ENCODE measurements at regions not wholly inside any gene's neighbourhood (a gene's known extent, or its start where the extent isn't known, plus 50 kb on each side); places are given as distances from the start of the nearest gene placed in this dataset.

DNA sequence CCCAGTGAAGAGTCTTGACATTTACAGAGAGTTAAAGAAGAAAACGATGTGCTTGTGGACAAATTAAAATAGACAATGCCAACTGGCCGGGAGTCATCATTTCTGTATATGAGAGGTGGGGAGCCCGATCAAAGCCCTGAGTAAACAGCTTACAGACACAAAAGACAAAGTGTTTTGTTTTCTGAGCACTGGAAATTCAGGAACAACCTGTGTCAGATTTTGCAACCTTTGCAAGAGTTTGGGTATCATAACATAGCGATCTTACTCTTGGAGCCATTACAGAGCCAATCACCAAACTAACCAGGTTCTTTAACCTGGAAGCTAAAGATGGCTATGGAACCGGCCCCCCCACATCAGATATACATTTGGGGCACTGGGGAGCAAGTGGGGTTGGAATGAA is 101.9 kb upstream of the LRIG1 start:
- no peak overlapping the region for H3K27ac ChIP-seq (ENCODE audit: low read depth, low read length)
- no peaks in the 10 kb centered on the region for H4K20me1 ChIP-seq (ENCODE audit: low read depth, low read length)
- no peaks in the 10 kb centered on the region for H3K9me3 ChIP-seq (ENCODE audit: insufficient read depth, low read length)
- H3F3A ChIP-seq (ENCODE audit: insufficient read depth), result no peaks in the 10 kb centered on the region
- H2AFZ ChIP-seq (ENCODE audit: low read depth, low read length, severe bottlenecking), result no peak overlapping the region
- H3K27me3 ChIP-seq (ENCODE audit: low read length), result no peaks in the 10 kb centered on the region
- H3K9ac ChIP-seq (ENCODE audit: low read length), result no peak overlapping the region
- H3K4me2 ChIP-seq (ENCODE audit: low read depth, low read length, poor library complexity, severe bottlenecking), result no peak overlapping the region
- no peaks in the 10 kb centered on the region for H3K36me3 ChIP-seq (ENCODE audit: low read length)
- no peaks in the 10 kb centered on the region for H3K79me2 ChIP-seq (ENCODE audit: insufficient read depth, low read length)
- no peak overlapping the region for H3K4me3 ChIP-seq (ENCODE audit: insufficient read depth, low read length, poor library complexity, severe bottlenecking)
- TF ChIP-seq EZH2phosphoT487 (conservative IDR thresholded peaks at IDR 0.05; ENCODE audit: low read length), result no peak
- TF ChIP-seq, protein P1, sequence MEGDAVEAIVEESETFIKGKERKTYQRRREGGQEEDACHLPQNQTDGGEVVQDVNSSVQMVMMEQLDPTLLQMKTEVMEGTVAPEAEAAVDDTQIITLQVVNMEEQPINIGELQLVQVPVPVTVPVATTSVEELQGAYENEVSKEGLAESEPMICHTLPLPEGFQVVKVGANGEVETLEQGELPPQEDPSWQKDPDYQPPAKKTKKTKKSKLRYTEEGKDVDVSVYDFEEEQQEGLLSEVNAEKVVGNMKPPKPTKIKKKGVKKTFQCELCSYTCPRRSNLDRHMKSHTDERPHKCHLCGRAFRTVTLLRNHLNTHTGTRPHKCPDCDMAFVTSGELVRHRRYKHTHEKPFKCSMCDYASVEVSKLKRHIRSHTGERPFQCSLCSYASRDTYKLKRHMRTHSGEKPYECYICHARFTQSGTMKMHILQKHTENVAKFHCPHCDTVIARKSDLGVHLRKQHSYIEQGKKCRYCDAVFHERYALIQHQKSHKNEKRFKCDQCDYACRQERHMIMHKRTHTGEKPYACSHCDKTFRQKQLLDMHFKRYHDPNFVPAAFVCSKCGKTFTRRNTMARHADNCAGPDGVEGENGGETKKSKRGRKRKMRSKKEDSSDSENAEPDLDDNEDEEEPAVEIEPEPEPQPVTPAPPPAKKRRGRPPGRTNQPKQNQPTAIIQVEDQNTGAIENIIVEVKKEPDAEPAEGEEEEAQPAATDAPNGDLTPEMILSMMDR (IDR thresholded peaks at IDR 0.05; ENCODE audit: insufficient read depth, low read length, poor library complexity, severe bottlenecking), result no peak
- no peaks in the 10 kb centered on the region for H3K9me2 ChIP-seq (replicated peaks; ENCODE audit: insufficient read depth, low read length)

DNA sequence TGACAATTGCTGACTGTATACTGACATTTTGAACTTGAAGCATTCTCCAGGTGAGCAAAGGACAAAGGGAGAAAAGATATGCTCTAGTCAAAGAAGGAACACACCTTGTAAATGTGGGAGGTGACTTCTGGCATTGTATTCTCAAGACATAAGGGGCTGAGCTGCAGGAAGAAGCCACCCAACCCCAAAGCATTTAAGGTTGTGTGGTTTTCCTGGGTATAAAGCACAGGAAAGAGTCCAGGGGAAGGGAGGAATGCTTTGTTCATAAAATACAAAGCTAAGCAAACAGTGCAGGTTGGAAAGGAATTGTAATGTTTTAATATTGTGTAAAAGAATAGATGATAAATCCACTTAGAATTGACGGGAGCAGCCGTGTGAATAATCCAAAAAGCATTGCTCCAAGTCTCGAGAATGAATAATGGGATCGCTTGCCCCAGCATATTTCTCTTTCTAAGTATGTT is 102.4 kb upstream of the LRIG1 start:
- no peak overlapping the region for H2AFZ ChIP-seq (ENCODE audit: low read depth, low read length, severe bottlenecking)
- no peak for TF ChIP-seq EZH2phosphoT487 (conservative IDR thresholded peaks at IDR 0.05; ENCODE audit: low read length)
- TF ChIP-seq, protein P1 (IDR thresholded peaks at IDR 0.05; ENCODE audit: insufficient read depth, low read length, poor library complexity, severe bottlenecking), result no peak
- no peak overlapping the region for H3K27ac ChIP-seq (ENCODE audit: low read depth, low read length)
- no peaks in the 10 kb centered on the region for H3K79me2 ChIP-seq (ENCODE audit: insufficient read depth, low read length)
- no peak overlapping the region for H3K4me3 ChIP-seq (ENCODE audit: insufficient read depth, low read length, poor library complexity, severe bottlenecking)
- no peaks in the 10 kb centered on the region for H3K36me3 ChIP-seq (ENCODE audit: low read length)
- no peaks in the 10 kb centered on the region for H3K9me2 ChIP-seq (replicated peaks; ENCODE audit: insufficient read depth, low read length)
- no peaks in the 10 kb centered on the region for H3K27me3 ChIP-seq (ENCODE audit: low read length)
- H3K9me3 ChIP-seq (ENCODE audit: insufficient read depth, low read length), result no peaks in the 10 kb centered on the region
- no peak overlapping the region for H3K4me2 ChIP-seq (ENCODE audit: low read depth, low read length, poor library complexity, severe bottlenecking)
- H3F3A ChIP-seq (ENCODE audit: insufficient read depth), result no peaks in the 10 kb centered on the region
- H4K20me1 ChIP-seq (ENCODE audit: low read depth, low read length), result no peaks in the 10 kb centered on the region
- H3K9ac ChIP-seq (ENCODE audit: low read length), result no peak overlapping the region

DNA sequence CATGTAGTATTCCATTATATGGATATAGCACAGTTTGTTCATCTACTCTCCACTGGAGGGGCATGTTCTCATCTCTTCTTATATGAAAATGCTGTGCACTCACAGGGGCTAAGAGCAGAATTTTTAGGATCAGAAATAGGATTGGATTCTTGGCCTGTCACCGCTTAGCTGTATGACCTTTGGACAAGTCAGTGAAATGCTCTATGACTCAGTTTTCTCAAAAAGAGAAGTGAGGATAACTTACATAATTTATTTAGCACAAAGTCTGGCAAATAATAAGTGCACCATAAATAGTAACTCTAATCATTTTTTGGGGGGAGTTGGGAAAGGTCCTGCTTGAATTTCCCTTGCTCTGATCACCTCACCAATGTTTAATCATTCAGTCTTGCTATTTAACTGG is 103.7 kb upstream of the LRIG1 start:
- no peak overlapping the region for H2AFZ ChIP-seq (ENCODE audit: low read depth, low read length, severe bottlenecking)
- H3K4me3 ChIP-seq (ENCODE audit: insufficient read depth, low read length, poor library complexity, severe bottlenecking), result no peak overlapping the region
- no peaks in the 10 kb centered on the region for H3K27me3 ChIP-seq (ENCODE audit: low read length)
- TF ChIP-seq, protein P1 (IDR thresholded peaks at IDR 0.05; ENCODE audit: insufficient read depth, low read length, poor library complexity, severe bottlenecking), result no peak
- no peak for TF ChIP-seq EZH2phosphoT487 (conservative IDR thresholded peaks at IDR 0.05; ENCODE audit: low read length)
- H3K27ac ChIP-seq (ENCODE audit: low read depth, low read length), result no peak overlapping the region
- H3K36me3 ChIP-seq (ENCODE audit: low read length), result no peaks in the 10 kb centered on the region
- H3K79me2 ChIP-seq (ENCODE audit: insufficient read depth, low read length), result no peaks in the 10 kb centered on the region
- H3K9me2 ChIP-seq (replicated peaks; ENCODE audit: insufficient read depth, low read length), result no peaks in the 10 kb centered on the region
- H4K20me1 ChIP-seq (ENCODE audit: low read depth, low read length), result no peaks in the 10 kb centered on the region
- H3K9ac ChIP-seq (ENCODE audit: low read length), result no peak overlapping the region
- no peaks in the 10 kb centered on the region for H3F3A ChIP-seq (ENCODE audit: insufficient read depth)
- no peaks in the 10 kb centered on the region for H3K9me3 ChIP-seq (ENCODE audit: insufficient read depth, low read length)
- no peak overlapping the region for H3K4me2 ChIP-seq (ENCODE audit: low read depth, low read length, poor library complexity, severe bottlenecking)

All from SU-DHL-6 (cell line).